HAP-1 (cell line): ENCODE measurements at regions not wholly inside any gene's neighbourhood (a gene's known extent, or its start where the extent isn't known, plus 50 kb on each side); places are given as distances from the start of the nearest gene placed in this dataset.

Source experiments
- DNase-seq, 2 experiments: peaks; one replicate each; pipeline ENCODE4 v3.0.0-alpha.2; 2016 to 2020; ENCODE audit warnings: low spot score in 2 of 2
- H3K27me3 ChIP-seq: fragments of 250-450 bp; sonication (Bioruptor Pico); 2 replicates; pipeline ENCODE4 v1.5.1; 2020; ENCODE audit warnings: low read depth, mild to moderate bottlenecking, moderate library complexity
- H3K36me3 ChIP-seq: fragments of 250-450 bp; sonication (Bioruptor Pico); replicated peaks from 2 replicates; pipeline ENCODE4 v1.5.1; 2020; ENCODE audit warnings: mild to moderate bottlenecking
- H3K4me1 ChIP-seq: fragments of 250-450 bp; sonication (Bioruptor Pico); 2 replicates; pipeline ENCODE4 v1.5.1; 2020; ENCODE audit warnings: mild to moderate bottlenecking
- H3K4me3 ChIP-seq: fragments of 250-450 bp; sonication (Bioruptor Pico); 2 replicates; pipeline ENCODE4 v1.5.1; 2020; ENCODE audit warnings: mild to moderate bottlenecking, moderate library complexity
- H3K9me3 ChIP-seq: fragments of 250-450 bp; sonication (Bioruptor Pico); 2 replicates; pipeline ENCODE4 v1.5.1; 2020; ENCODE audit warnings: mild to moderate bottlenecking, moderate library complexity
- in situ Hi-C: fragments of 300-500 bp; cut with MboI; formaldehyde crosslinking; loops from 3 replicates; pipeline ENCODE4 v1.14.3; 2020; ENCODE audit warnings: low sequenced_read_pairs, inconsistent platforms, mixed read lengths

DNA sequence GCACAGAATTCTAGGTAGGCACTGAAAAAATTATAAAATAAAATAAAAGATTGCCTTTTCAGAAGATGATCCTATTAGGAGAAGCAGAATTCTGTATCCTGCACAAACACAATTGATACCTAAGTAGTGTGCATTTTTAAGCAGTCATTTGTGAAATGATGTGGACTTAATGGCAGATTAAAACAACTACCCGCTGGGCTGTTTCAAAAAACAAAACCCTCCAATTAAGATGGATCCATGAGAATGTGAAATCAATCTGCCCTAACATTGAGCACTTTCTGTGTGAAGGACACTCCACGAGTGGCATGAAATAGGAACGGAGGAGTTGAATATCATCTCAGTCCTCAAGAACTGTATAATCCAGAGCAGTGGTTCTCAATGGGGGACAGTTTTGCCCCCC lies 1012.8 kb upstream of the EEF2KMT start:
- H3K27me3 ChIP-seq: no peaks in the 10 kb centered on the region
- in situ Hi-C loops: no loop called here
- H3K9me3 ChIP-seq: no peaks in the 10 kb centered on the region
- no peaks in the 10 kb centered on the region for H3K36me3 ChIP-seq
- DNase-seq: no peak
- H3K4me3 ChIP-seq: no peak overlapping the region
- H3K4me1 ChIP-seq: no peaks in the 10 kb centered on the region

DNA sequence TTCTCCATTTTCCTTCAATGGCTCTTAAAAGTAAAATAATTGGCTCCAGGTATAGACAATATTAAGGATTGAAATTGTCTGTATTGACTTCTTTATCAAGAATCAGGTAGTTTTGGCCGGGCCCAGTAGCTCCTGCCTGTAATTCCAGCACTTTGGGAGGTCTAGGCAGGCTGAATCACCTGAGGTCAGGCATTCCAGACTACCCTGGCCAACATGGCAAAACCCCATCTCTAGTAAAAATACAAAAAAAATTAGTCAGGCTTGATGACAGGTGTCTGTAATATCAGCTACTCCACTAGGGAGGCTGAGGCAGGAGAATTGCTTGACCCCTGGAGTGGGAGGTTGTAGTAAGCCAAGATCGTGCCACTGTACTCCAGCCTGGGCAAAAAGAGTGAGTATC lies 1008.5 kb upstream of the EEF2KMT start:
- Histone ChIP-seq H3K27me3 (no peaks in the 10 kb centered on the region), H3K4me1 (no peaks in the 10 kb centered on the region), H3K36me3 (no peaks in the 10 kb centered on the region), H3K9me3 (no peaks in the 10 kb centered on the region), H3K4me3 (no peak overlapping the region)
- DNase-seq: no peak
- in situ Hi-C loops: no loop called here

DNA sequence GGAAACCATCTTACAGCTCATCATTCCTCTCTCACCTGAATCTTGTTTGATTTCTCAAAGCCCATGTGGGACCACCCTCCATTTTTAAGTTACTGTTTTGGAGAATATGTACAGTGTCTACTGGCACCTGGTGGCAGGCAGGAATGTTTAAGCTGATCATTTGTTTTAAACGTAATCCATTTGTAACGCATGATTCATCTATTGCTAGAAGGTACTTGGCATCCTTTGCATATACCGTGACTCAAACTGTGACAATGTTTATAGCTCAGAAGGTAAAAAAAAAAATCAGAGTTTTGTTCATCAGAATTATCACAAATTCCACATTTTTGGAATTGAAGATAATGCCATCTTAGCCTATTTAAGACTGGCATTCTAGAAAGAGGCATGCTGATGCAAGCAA lies 1007.5 kb upstream of the EEF2KMT start:
- H3K36me3 ChIP-seq: no peaks in the 10 kb centered on the region
- H3K4me3 ChIP-seq: no peak overlapping the region
- H3K9me3 ChIP-seq: no peaks in the 10 kb centered on the region
- in situ Hi-C loops: no loop called here
- DNase-seq: no peak
- H3K27me3 ChIP-seq: no peaks in the 10 kb centered on the region
- H3K4me1 ChIP-seq: no peaks in the 10 kb centered on the region

DNA sequence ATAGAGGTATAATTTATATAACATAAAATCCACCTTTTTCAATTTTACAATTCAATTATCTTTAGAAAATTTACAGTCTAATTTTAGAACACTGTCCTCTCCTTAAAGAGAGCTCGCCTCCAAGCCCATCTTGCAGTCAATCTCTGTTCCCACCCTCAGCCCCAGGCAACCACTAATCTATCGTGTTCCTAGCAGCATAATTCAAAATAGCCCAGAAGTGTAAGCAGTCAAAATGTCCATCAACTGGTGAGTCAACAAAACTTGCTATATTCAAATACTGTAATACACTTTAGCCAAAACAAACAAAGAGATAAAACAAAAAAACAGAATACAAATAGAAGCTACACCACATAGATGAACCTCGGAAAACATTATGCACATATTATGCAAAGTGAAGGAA lies 1006.8 kb upstream of the EEF2KMT start:
- DNase-seq: no peak
- in situ Hi-C loops: no loop called here
- no peaks in the 10 kb centered on the region for H3K4me1 ChIP-seq

DNA sequence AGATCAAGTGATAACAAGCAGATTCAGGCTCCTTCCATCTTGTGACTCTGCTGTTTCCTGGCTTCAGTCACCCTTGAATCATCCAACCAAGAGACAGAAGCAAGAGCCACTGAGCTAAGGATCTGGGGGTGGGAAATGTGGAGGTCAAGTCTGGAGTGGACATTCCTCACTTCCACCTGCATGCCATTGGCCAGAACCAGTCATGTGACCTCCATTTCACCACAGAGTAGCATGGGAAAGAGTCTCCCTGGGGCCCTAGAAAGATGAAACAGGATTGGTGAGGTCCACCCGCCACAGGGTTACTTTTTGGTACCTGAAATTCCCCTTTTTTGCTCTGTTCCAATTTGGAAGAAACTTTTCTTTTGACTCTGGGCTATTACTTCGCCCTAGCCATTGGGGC lies 1006.0 kb upstream of the EEF2KMT start:
- Histone ChIP-seq H3K4me3 (no peak overlapping the region), H3K27me3 (no peaks in the 10 kb centered on the region), H3K4me1 (no peaks in the 10 kb centered on the region), H3K9me3 (no peaks in the 10 kb centered on the region), H3K36me3 (no peaks in the 10 kb centered on the region)
- no peak for DNase-seq
- in situ Hi-C loops: no loop called here

More for the DNA sequence above, 1006.8 kb upstream of the EEF2KMT start:
- Histone ChIP-seq H3K36me3 (no peaks in the 10 kb centered on the region), H3K4me3 (no peak overlapping the region), H3K9me3 (no peaks in the 10 kb centered on the region), H3K27me3 (no peaks in the 10 kb centered on the region)

DNA sequence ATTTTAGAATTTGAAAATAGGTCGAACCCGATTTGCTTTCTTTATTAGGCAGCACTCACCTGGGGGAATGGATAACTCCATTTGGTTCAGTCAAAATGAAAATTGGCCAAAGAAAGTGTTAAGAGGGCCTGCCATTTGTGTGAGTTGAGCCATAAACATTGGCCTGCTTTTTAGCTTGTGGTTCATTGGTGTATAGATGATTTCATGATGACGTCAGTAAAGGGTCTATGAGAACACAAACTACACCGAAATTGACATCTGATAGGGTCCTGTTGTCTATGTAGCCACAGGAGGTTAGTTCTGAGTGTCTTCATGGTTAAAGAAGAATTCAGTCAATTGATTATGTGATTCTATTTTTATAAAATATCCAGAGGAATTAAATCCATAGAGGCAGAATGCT lies 1001.5 kb upstream of the EEF2KMT start:
- Histone ChIP-seq H3K9me3 (no peaks in the 10 kb centered on the region), H3K4me1 (no peaks in the 10 kb centered on the region), H3K4me3 (no peak overlapping the region), H3K27me3 (no peaks in the 10 kb centered on the region), H3K36me3 (no peaks in the 10 kb centered on the region)
- in situ Hi-C loops: no loop called here
- no peak for DNase-seq

DNA sequence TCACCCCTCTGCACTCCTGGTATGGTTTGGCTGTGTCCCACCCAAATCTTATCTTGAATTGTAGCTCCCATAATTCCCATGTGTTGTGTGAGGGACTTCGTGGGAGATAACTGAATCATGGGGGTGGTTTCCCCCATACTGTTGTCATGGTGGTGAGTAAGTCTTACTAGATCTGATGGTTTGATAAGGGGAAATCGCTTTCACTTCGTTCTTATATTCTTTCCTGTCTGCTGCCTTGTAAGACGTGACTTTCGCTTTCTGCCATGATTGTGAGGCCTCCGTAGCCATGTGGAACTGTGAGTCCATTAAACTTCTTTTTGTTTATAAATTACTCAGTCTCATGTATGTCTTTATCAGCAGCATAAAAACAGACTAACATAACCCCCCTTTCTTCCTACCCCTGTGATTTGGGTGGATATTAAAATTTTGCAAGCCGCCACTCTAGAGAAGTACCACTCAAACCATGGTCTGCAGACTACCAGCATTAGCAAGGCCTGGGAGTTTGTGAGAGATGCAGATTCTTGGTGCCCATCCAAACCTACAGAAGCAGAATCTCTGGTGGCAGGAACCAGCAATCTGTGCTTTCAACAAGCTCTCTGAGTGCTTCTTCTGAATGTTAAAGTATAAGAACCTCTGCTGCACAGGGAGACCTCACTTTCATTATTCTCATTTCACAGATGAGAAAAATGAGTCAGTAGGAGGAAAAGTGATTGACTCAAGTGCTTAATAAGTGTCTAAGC lies 999.5 kb upstream of the EEF2KMT start:
- in situ Hi-C loops: no loop called here
- Histone ChIP-seq H3K4me3 (no peak overlapping the region), H3K27me3 (no peaks in the 10 kb centered on the region), H3K4me1 (no peaks in the 10 kb centered on the region), H3K9me3 (no peaks in the 10 kb centered on the region; the same call in 1 of the 2 replicates), H3K36me3 (no peaks in the 10 kb centered on the region)
- DNase-seq: no peak

DNA sequence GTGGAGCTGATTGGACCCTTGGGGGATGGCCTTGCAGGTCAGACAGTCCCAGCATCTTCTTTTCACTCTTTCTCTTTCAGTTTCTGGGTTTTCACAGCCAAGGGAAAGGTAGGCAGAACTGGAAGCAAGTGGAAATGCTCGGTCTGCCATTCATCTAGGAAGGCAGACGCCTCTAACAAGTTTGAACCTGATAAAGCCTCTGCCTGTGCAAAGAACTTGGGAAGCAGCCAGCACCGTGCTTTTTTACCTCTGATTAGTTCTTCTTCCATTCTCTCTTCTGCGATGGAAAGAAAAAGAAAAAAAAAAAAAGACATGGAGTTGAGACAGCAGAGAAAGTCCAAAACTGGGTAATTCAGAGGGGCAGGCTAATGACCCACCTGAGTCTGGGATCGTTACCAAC lies 997.8 kb upstream of the EEF2KMT start:
- Histone ChIP-seq H3K36me3 (no peaks in the 10 kb centered on the region), H3K27me3 (no peaks in the 10 kb centered on the region), H3K9me3 (no peaks in the 10 kb centered on the region; the same call in 1 of the 2 replicates), H3K4me1 (no peaks in the 10 kb centered on the region), H3K4me3 (no peak overlapping the region)
- no peak for DNase-seq
- in situ Hi-C loops: no loop called here

DNA sequence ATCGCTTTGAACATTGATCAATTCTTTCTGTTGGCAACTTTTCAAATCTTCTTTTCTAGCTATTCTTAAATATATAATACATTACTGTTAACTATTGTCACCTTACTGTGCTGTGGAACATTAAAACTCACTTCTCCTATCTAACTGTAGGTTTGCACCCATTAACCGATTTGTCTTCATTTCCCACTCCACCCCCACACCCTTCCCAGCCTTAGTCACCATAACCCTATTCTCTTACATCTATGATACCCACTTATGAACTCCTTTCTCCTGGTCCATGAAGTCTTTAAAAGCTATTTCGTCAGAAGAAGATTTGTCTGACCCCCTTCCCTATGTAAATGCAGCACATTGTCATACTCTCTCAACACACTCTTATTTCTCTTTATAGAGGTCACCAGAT lies 993.4 kb upstream of the EEF2KMT start:
- no peak for DNase-seq
- no peaks in the 10 kb centered on the region for H3K4me1 ChIP-seq
- H3K9me3 ChIP-seq: peaks cover 4% of the 10 kb centered on the region; the same call in 1 of the 2 replicates
- in situ Hi-C loops: no loop called here
- H3K4me3 ChIP-seq: no peak overlapping the region
- H3K27me3 ChIP-seq: no peaks in the 10 kb centered on the region
- no peaks in the 10 kb centered on the region for H3K36me3 ChIP-seq

DNA sequence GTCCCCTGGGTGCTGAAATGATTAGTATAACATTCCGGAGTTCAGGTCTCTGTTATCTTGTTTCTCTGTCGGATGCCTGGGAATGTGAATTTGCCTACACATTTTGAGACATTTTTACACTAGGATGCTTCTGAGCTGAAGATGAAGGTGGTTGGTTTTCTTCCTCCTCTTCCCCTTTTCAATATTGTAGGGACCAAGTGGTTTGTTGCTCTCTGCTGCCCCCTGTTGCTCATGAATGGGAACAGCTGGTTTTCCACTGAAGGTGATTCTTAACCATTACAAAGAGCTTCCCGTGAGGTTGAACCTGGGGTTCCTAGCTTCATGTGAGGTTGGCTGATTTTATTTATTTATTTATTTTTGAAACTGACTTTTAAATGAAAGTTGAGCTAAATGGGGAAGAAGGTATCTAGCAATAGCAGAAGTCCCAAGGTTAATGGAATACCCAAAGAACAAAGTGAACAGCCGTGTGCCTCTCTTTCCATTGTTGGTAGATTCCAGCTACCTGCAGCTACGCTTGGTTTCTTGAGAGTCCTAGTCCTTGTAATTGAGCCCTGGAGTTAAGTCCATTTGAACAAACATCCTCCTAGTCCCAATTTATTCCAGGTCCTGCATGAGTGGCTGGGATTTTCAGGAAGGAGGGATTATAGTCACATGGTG lies 983.9 kb upstream of the EEF2KMT start:
- no peaks in the 10 kb centered on the region for H3K4me1 ChIP-seq
- no peaks in the 10 kb centered on the region for H3K36me3 ChIP-seq
- H3K4me3 ChIP-seq: no peak overlapping the region
- peak in 1 of 2 experiments; percentile 20 for DNase-seq
- peaks cover 3% of the 10 kb centered on the region; the same call in 1 of the 2 replicates for H3K9me3 ChIP-seq
- in situ Hi-C loops: no loop called here
- no peaks in the 10 kb centered on the region for H3K27me3 ChIP-seq

DNA sequence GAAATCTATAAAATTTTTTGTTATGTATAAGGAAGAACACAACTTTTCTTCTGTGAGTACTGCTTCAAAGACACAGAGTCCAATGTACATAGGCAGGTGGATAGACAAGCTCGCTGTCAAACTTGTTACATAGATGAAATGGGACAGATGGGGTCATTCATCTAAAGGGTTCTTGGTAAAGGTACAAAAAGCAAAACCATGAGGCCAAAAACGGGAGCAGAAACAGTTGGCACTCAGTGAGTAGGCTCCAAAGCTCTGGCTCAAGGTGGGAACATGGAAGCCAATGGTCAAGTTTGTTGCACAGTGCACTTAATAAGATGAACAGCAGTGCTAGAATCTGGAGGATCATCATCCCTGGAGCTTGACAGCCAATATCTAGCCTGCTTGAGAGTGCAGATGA lies 979.0 kb upstream of the EEF2KMT start:
- H3K9me3 ChIP-seq: no peaks in the 10 kb centered on the region
- no peaks in the 10 kb centered on the region for H3K4me1 ChIP-seq
- DNase-seq: no peak
- H3K36me3 ChIP-seq: no peaks in the 10 kb centered on the region
- H3K27me3 ChIP-seq: no peaks in the 10 kb centered on the region
- in situ Hi-C loops: no loop called here
- H3K4me3 ChIP-seq: no peak overlapping the region

DNA sequence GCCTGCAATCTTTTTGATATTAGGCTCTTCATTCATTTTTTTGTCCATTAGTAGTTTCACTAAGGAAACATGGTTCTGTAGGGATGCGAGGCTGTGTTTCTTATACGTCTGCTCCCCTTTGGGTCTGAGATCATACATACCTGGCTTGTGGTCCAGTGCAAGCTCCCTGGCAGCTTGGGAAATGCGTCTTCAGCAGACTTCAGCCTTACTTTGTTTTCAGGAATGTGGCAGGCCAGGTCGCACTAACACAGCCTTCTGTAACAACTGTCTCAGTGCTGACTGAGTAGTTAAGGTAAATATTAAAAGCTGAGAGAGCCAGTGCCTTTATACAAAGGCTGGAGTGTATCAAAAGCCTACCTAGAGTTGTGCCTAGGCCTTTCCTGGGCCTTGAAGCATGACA lies 970.5 kb upstream of the EEF2KMT start:
- Histone ChIP-seq H3K27me3 (no peaks in the 10 kb centered on the region), H3K36me3 (no peaks in the 10 kb centered on the region), H3K9me3 (no peaks in the 10 kb centered on the region; the same call in 1 of the 2 replicates), H3K4me1 (no peaks in the 10 kb centered on the region), H3K4me3 (no peak overlapping the region)
- in situ Hi-C loops: no loop called here
- no peak for DNase-seq

DNA sequence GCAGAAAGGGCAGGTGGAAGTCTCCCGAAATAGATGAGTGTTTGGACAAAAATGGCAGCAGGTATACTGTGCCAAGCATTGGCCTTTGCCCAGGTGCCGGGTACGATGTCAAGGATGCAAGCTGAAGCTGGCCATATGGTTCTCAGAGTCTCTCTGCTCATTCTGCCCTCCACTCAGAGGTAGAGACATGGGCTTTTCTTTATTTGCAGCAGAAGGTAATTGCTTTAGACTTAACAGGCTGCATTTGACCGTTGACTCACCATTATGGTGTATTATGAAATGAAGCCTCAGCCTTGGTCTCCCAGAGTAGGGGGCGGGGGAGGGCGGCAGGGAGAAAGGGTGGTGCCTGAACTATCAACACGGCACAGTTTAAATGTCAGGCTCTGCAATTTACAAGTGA lies 969.1 kb upstream of the EEF2KMT start:
- in situ Hi-C loops: no loop called here
- H3K9me3 ChIP-seq: no peaks in the 10 kb centered on the region; the same call in 1 of the 2 replicates
- H3K27me3 ChIP-seq: no peaks in the 10 kb centered on the region
- H3K4me3 ChIP-seq: no peak overlapping the region
- no peaks in the 10 kb centered on the region for H3K36me3 ChIP-seq
- no peaks in the 10 kb centered on the region for H3K4me1 ChIP-seq
- no peak for DNase-seq

DNA sequence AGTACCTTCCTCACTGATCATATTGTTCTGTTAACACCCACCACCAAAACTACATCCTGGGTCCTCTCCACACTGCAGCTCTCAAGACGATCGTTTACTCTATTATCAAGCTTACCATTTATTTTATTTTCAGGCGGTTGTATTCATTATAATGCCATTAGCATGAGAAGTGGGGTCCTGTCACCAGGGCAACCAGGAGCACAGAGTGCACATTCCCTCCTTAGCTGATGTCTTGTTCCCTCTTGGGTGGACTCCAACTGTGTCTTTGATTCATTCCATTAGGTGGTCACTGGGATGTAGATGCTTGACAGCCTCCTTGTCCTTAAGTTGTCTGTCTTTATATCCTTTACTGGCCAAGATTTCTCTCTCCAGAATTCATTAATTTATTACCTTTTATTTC lies 965.9 kb upstream of the EEF2KMT start:
- Histone ChIP-seq H3K36me3 (no peaks in the 10 kb centered on the region), H3K9me3 (no peaks in the 10 kb centered on the region; the same call in 1 of the 2 replicates), H3K4me3 (no peak overlapping the region), H3K4me1 (no peaks in the 10 kb centered on the region), H3K27me3 (no peaks in the 10 kb centered on the region)
- in situ Hi-C loops: no loop called here
- DNase-seq: no peak
